ENCODE measurements at regions not wholly inside any gene's neighbourhood (a gene's known extent, or its start where the extent isn't known, plus 50 kb on each side); places are given as distances from the start of the nearest gene placed in this dataset.

DNA sequence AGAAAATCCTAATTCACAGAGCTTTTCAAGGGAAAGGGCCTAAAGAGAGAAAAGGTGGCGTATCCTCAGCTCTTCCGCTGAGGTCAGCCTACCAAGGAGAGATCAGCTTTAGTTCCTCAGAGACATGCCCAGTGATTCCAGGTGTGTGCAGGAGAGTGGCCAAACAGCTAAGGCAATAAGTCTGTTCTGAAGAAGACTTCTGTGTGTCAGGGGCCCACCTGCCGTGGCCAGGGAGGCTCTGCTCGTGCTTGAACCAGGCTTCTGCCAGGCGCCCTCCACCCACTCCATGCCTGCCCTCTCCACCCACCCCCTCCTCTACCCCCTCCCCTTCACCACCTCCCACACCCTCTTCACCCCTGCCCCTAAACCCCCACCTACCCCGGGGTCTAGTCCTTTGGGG lies 67.4 kb upstream of the ARMC2 start:
- no peak overlapping the region for H3K4me3 ChIP-seq
- no peak for DNase-seq
- no peaks in the 10 kb centered on the region for H3K9me3 ChIP-seq
- no peaks in the 10 kb centered on the region for H3K36me3 ChIP-seq (ENCODE audit: low read depth, missing control alignments)
- no peak for TF ChIP-seq POLR2A (IDR thresholded peaks at IDR 0.05)
- TF ChIP-seq, protein P1, sequence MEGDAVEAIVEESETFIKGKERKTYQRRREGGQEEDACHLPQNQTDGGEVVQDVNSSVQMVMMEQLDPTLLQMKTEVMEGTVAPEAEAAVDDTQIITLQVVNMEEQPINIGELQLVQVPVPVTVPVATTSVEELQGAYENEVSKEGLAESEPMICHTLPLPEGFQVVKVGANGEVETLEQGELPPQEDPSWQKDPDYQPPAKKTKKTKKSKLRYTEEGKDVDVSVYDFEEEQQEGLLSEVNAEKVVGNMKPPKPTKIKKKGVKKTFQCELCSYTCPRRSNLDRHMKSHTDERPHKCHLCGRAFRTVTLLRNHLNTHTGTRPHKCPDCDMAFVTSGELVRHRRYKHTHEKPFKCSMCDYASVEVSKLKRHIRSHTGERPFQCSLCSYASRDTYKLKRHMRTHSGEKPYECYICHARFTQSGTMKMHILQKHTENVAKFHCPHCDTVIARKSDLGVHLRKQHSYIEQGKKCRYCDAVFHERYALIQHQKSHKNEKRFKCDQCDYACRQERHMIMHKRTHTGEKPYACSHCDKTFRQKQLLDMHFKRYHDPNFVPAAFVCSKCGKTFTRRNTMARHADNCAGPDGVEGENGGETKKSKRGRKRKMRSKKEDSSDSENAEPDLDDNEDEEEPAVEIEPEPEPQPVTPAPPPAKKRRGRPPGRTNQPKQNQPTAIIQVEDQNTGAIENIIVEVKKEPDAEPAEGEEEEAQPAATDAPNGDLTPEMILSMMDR (IDR thresholded peaks at IDR 0.05): no peak
- WGBS, 2 donors: 87 to 93% methylated on average over 6 of the region's 6 CpGs
- no peak overlapping the region for H3K27ac ChIP-seq
- no peaks in the 10 kb centered on the region for H3K4me1 ChIP-seq
- no peaks in the 10 kb centered on the region for H3K27me3 ChIP-seq
- intact Hi-C loops (cut with DNase I; ENCODE audit: low total_unique reads): loop anchor here (10.0 kb wide), 2 partner anchors 226 to 806 kb away; no protein-coding TSS in a partner anchor

DNA sequence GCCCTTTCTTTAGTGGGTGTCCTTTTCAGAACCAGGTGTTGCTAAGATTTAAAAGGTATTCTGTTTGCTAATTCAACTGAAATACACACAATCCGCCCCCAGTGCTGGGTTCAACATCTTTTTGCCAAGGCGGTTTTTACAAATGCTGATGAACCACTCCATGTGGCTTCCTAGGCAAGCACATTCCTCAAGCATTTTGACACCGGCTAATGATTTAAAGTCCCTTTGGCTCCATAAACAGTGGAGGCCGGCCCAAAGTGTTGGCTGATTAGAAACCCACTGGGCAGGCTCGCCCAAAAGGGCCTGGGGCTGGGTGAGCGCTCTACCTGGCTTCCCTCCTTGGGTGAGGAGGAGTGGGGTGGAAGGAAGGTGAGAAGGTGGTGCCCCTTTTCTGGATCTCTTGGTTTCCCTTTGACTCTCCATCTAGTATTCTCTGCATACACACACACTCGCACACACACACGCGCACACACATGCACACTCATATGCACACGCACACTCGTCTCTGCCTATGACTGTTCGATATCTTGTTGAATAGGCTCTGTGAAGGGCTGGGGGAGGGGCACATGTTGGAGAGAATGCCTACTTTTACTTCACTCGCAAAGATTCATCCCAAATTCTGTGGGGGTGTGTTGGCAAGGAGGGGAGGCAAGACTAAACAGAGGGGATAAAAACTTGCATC lies 66.7 kb upstream of the ARMC2 start:
- H3K27ac ChIP-seq: peak overlapping the region in 1 of 2 donors; percentile 64
- DNase-seq: peak; percentile 56
- intact Hi-C loops (cut with DNase I; ENCODE audit: low total_unique reads): loop anchor here (10.0 kb wide), 2 partner anchors 227 to 807 kb away; no protein-coding TSS in a partner anchor

DNA sequence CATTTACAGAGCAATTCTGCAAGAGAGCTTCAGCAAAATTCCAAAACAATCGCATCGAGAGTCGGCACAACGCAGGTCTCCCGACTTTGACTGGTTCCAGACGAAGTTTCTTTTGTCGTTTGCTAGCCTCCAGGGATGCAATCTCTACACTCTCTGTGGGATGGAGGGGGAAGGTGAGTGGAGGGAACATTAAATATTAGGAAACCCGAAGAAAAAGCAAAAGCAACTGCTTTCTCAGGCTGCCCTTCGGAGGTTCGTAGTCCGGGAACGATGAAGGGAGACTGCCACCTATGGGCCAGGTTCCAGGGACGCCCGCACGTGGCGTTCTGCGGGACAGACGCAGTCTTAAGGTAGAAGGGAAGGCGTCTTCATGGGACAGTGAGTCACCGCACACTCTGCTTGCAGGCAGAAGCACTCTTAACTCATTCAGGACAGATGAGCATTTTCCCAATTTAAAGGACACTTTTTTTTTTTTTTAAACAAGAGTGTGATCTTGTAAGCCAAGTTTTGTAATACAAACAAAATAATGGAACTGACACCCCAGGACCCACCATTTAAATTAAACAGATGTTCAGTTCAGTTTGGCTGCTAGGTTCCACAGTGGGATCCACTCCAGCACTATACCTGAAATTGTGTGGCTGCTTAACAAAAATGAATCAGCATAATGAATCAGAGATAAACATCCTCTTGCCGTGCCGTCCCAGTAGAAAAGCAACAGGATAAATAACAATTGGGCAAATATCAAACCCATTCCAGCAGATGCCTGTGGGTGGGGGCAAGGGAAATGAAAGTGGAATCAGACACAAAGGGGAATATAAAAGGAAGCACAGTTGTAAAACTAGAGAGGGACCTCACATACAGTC lies 65.8 kb upstream of the ARMC2 start:
- peak; percentile 92 for DNase-seq
- no peaks in the 10 kb centered on the region for H3K27me3 ChIP-seq
- TF ChIP-seq POLR2A (IDR thresholded peaks at IDR 0.05): no peak
- TF ChIP-seq, protein P1 (IDR thresholded peaks at IDR 0.05): peak; percentile 62 to 75 (median 74)
- peak overlapping the region; percentile 51 to 55 for H3K4me3 ChIP-seq
- H3K27ac ChIP-seq: peak overlapping the region in 1 of 2 donors; percentile 64
- H3K36me3 ChIP-seq (ENCODE audit: low read depth, missing control alignments): no peaks in the 10 kb centered on the region
- H3K4me1 ChIP-seq: no peaks in the 10 kb centered on the region
- 3 to 4% methylated on average over 22 of the region's 22 CpGs for WGBS, 2 donors
- no peaks in the 10 kb centered on the region for H3K9me3 ChIP-seq
- intact Hi-C loops (cut with DNase I; ENCODE audit: low total_unique reads): loop anchor here (10.0 kb wide), 2 partner anchors 228 to 808 kb away; no protein-coding TSS in a partner anchor

More for the DNA sequence above, 66.7 kb upstream of the ARMC2 start:
- H3K4me1 ChIP-seq: no peaks in the 10 kb centered on the region
- H3K36me3 ChIP-seq (ENCODE audit: low read depth, missing control alignments): no peaks in the 10 kb centered on the region
- H3K27me3 ChIP-seq: no peaks in the 10 kb centered on the region
- TF ChIP-seq, protein P1 (IDR thresholded peaks at IDR 0.05): no peak
- TF ChIP-seq POLR2A (IDR thresholded peaks at IDR 0.05): no peak
- WGBS, 2 donors: 34 to 51% methylated on average over 13 of the region's 13 CpGs
- no peaks in the 10 kb centered on the region for H3K9me3 ChIP-seq
- H3K4me3 ChIP-seq: peak overlapping the region; percentile 51 to 55

GRCh38 chr6:108785653-108786052 lies 62.6 kb upstream of the ARMC2 start:
- TF ChIP-seq, protein P1 (IDR thresholded peaks at IDR 0.05): no peak
- TF ChIP-seq POLR2A (IDR thresholded peaks at IDR 0.05): no peak
- Histone ChIP-seq H3K27ac (no peak overlapping the region), H3K4me3 (no peak overlapping the region), H3K27me3 (no peaks in the 10 kb centered on the region), H3K4me1 (no peaks in the 10 kb centered on the region), H3K36me3 (ENCODE audit: low read depth, missing control alignments) (no peaks in the 10 kb centered on the region), H3K9me3 (no peaks in the 10 kb centered on the region)
- no peak for DNase-seq
- intact Hi-C loops (cut with DNase I; ENCODE audit: low total_unique reads): loop anchor here (10.0 kb wide), 2 partner anchors 231 to 811 kb away; no protein-coding TSS in a partner anchor
- WGBS, 2 donors: 79 to 86% methylated on average over 7 of the region's 7 CpGs

Measured in testis (tissue), 2 donors.